Transverse colon (tissue), 4 donors: ENCODE measurements at regions not wholly inside any gene's neighbourhood (a gene's known extent, or its start where the extent isn't known, plus 50 kb on each side); places are given as distances from the start of the nearest gene placed in this dataset.

Experiments used
- DNase-seq: peaks from one replicate; pipeline ENCODE4 v3.0.0-alpha.2; 2019
- H3K27ac ChIP-seq, 4 donors: fragments of 200-600 bp; sonication (generic); 2 replicates each; pipeline ENCODE4 v1.5.1; 2016 to 2018; ENCODE audit warnings: inconsistent platforms in 4 of 4
- H3K27me3 ChIP-seq: fragments of 200-600 bp; sonication (generic); 2 replicates; pipeline ENCODE4 v1.5.1; 2017; ENCODE audit warnings: inconsistent platforms
- H3K36me3 ChIP-seq, 4 donors: fragments of 200-600 bp; sonication (generic); 2 replicates each; pipeline ENCODE4 v1.5.1; 2017 to 2019; ENCODE audit warnings: inconsistent platforms in 4 of 4
- H3K4me1 ChIP-seq, 4 donors: fragments of 200-600 bp; sonication (generic); 2 replicates each; pipeline ENCODE4 v1.5.1; 2017 to 2020; ENCODE audit warnings: inconsistent platforms in 4 of 4
- H3K4me3 ChIP-seq, 4 donors: fragments of 200-600 bp; sonication (generic); 1 replicate in 1 of 4; 2 replicates in 3 of 4; pipeline versions ENCODE4 v1.5.1 to v1.6.1; 2017 to 2019; ENCODE audit warnings: inconsistent platforms in 4 of 4
- H3K9me3 ChIP-seq, 2 donors: fragments of 200-600 bp; sonication (generic); 2 replicates each; pipeline ENCODE4 v1.5.1; 2017 to 2019; ENCODE audit warnings: inconsistent platforms in 2 of 2
- CTCF ChIP-seq, 5 experiments: fragments of 200-600 bp in 3 of 5; fragments of 450-650 bp in 2 of 5; sonication (generic) in 3 of 5; IDR thresholded peaks; 1 replicate in 2 of 5; 2 replicates in 3 of 5; pipeline ENCODE4 v1.5.1; 2016 to 2017; ENCODE audit warnings: antibody characterized with exemption in 5 of 5, inconsistent platforms in 3 of 5, mild to moderate bottlenecking in 2 of 5, moderate library complexity in 1 of 5
- EP300 ChIP-seq: sonication (generic); formaldehyde crosslinking; IDR thresholded peaks from one replicate; pipeline ENCODE4 v1.6.1; 2017; ENCODE audit warnings: antibody characterized with exemption, low read depth
- POLR2A ChIP-seq: fragments of 450-650 bp; IDR thresholded peaks from one replicate; pipeline ENCODE4 v1.6.1; 2016; ENCODE audit warnings: antibody characterized with exemption, mild to moderate bottlenecking, moderate library complexity
- POLR2AphosphoS5 ChIP-seq, 3 donors: sonication (generic); formaldehyde crosslinking; IDR thresholded peaks; one replicate each; pipeline ENCODE4 v1.6.1; 2016; ENCODE audit warnings: antibody characterized with exemption in 3 of 3
- WGBS, 2 donors: methylation state at CpG; one replicate each; pipeline ENCODE4 v1.1.5; 2018; ENCODE audit warnings: low coverage in 1 of 2; 5-methylcytosine and 5-hydroxymethylcytosine counted together
- in situ Hi-C, 4 donors: fragments of 200-750 bp; cut with MboI; loops; one replicate each; pipeline versions ENCODE4 v1.15.0 to v1.15.1; 2017; ENCODE audit warnings: low sequenced_read_pairs in 3 of 4, low pct_ligation_motif_present in 1 of 4, low pct_unique_long_range_greater_than_20kb in 1 of 4
- intact Hi-C: fragments of 100-400 bp; cut with DNase I; formaldehyde crosslinking; loops from one replicate; pipeline ENCODE4 v1.15.1; 2023; ENCODE audit warnings: low total_unique reads

GRCh38 chr6:21648475-21649050, 55.0 kb downstream of the SOX4 start:
- no peaks in the 10 kb centered on the region for H3K9me3 ChIP-seq
- in situ Hi-C loops (no loop called here), intact Hi-C loops (no loop called here)
- H3K27me3 ChIP-seq: no peaks in the 10 kb centered on the region
- WGBS, 2 donors: 60 to 73% methylated on average over 2 to 3 of the region's 3 CpGs
- no peaks in the 10 kb centered on the region for H3K4me1 ChIP-seq
- no peak overlapping the region for H3K4me3 ChIP-seq
- DNase-seq: no peak
- H3K36me3 ChIP-seq: no peaks in the 10 kb centered on the region
- no peak for TF ChIP-seq EP300
- TF ChIP-seq POLR2A: no peak
- no peak for TF ChIP-seq POLR2AphosphoS5 (IDR thresholded peaks at IDR 0.05)
- no peak for TF ChIP-seq CTCF (IDR thresholded peaks at IDR 0.05)
- no peak overlapping the region for H3K27ac ChIP-seq

DNA sequence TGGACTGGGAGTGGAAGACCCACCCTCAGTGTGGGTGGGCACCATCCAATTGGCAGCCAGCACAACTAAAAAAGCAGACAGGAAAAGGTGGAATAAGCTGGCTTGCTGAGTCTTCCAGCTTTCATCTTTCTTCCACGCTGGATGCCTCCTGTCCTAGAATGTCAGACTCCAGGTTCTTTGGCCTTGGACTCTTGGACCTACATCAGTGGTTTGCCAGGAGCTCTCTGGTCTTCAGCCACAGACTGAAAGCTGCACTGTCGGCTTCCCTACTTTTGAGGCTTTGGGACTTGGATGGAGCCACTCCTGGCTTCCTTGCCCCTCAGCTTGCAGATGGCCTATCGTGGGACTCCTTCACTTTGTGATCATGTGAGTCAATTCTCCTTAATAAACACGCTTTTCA, 59.8 kb downstream of the SOX4 start:
- Histone ChIP-seq H3K4me1 (peaks cover 0 to 6% (median 0%) of the 10 kb centered on the region in 4 donors), H3K9me3 (no peaks in the 10 kb centered on the region), H3K36me3 (no peaks in the 10 kb centered on the region), H3K27me3 (no peaks in the 10 kb centered on the region), H3K27ac (no peak overlapping the region), H3K4me3 (no peak overlapping the region)
- DNase-seq: no peak
- no peak for TF ChIP-seq POLR2AphosphoS5 (IDR thresholded peaks at IDR 0.05)
- no peak for TF ChIP-seq EP300
- in situ Hi-C loops (no loop called here), intact Hi-C loops (loop anchor here (5.0 kb wide), 1 partner anchor 651 kb away; no protein-coding TSS in a partner anchor)
- WGBS, 2 donors: 65 to 100% methylated on average over 2 to 4 of the region's 4 CpGs

- H3K27me3 ChIP-seq: no peaks in the 10 kb centered on the region
- no peaks in the 10 kb centered on the region for H3K9me3 ChIP-seq
- no peak overlapping the region for H3K4me3 ChIP-seq
- no peak overlapping the region for H3K27ac ChIP-seq
- H3K4me1 ChIP-seq: peaks cover 0 to 6% (median 0%) of the 10 kb centered on the region in 4 donors
- DNase-seq: no peak
- no peaks in the 10 kb centered on the region for H3K36me3 ChIP-seq
- intact Hi-C loops: loop anchor here (5.0 kb wide), 1 partner anchor 652 kb away; no protein-coding TSS in a partner anchor
- 70% methylated on average over 7 of the region's 7 CpGs; no CpG with 5 or more reads in 1 of the 2 donors for WGBS, 2 donors
- TF ChIP-seq POLR2AphosphoS5 (IDR thresholded peaks at IDR 0.05): no peak
- no peak for TF ChIP-seq CTCF (IDR thresholded peaks at IDR 0.05)
- no peak for TF ChIP-seq POLR2A
- TF ChIP-seq EP300: no peak
- in situ Hi-C loops: no loop called here
Observed at GRCh38 chr6:21653905-21654304, 60.4 kb downstream of the SOX4 start.

GRCh38 chr6:21654361-21654760, 60.8 kb downstream of the SOX4 start:
- 70 to 100% methylated on average over 2 of the region's 2 CpGs for WGBS, 2 donors
- no peaks in the 10 kb centered on the region for H3K27me3 ChIP-seq
- intact Hi-C loops (loop anchor here (5.0 kb wide), 1 partner anchor 652 kb away; no protein-coding TSS in a partner anchor), in situ Hi-C loops (no loop called here)
- H3K27ac ChIP-seq: no peak overlapping the region
- DNase-seq: no peak
- no peak for TF ChIP-seq POLR2AphosphoS5 (IDR thresholded peaks at IDR 0.05)
- no peak for TF ChIP-seq CTCF (IDR thresholded peaks at IDR 0.05)
- no peak for TF ChIP-seq EP300
- no peak for TF ChIP-seq POLR2A
- no peaks in the 10 kb centered on the region for H3K36me3 ChIP-seq
- no peaks in the 10 kb centered on the region for H3K9me3 ChIP-seq
- peaks cover 0 to 6% (median 0%) of the 10 kb centered on the region in 4 donors for H3K4me1 ChIP-seq
- H3K4me3 ChIP-seq: no peak overlapping the region

DNA sequence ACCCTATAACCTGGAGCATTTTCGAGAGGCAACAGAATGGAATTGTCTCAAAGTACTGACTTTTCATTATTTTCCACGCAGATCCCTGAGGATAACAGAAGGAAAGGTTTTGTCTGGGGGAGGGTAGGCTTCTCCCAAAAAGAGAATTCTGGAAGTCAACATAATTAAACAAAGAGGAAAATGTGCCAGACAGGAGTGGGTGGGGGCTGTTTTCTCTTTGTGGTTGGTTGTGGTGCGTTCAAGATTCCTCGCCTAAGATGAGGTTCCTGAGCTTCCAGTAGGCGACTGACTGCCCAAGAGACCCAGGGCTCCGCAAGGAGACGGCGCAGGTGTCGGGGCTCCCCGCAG, 70.4 kb downstream of the SOX4 start:
- Histone ChIP-seq H3K9me3 (no peaks in the 10 kb centered on the region), H3K27me3 (peaks cover 66% of the 10 kb centered on the region), H3K4me3 (peak overlapping the region in 3 of 4 donors; percentile 29 to 60 (median 37)), H3K36me3 (no peaks in the 10 kb centered on the region), H3K27ac (peak overlapping the region in 2 of 4 donors; percentile 16 to 53), H3K4me1 (peaks cover 0 to 30% (median 22%) of the 10 kb centered on the region in 4 donors)
- TF ChIP-seq EP300: no peak
- in situ Hi-C loops (no loop called here), intact Hi-C loops (no loop called here)
- DNase-seq: no peak
- 30 to 42% methylated on average over 4 to 9 of the region's 10 CpGs for WGBS, 2 donors
